Ascending aorta (tissue), 2 donors: ENCODE measurements at regions not wholly inside any gene's neighbourhood (a gene's known extent, or its start where the extent isn't known, plus 50 kb on each side); places are given as distances from the start of the nearest gene placed in this dataset.

ENCODE experiments used
- DNase-seq, 2 donors: peaks; one replicate each; pipeline ENCODE4 v3.0.0-alpha.2; 2019; ENCODE audit warnings: low spot score in 2 of 2
- H3K27ac ChIP-seq, 2 donors: fragments of 200-600 bp; sonication (generic); one replicate each; pipeline ENCODE4 v1.5.1; 2016 to 2017; ENCODE audit warnings: mild to moderate bottlenecking in 1 of 2
- H3K27me3 ChIP-seq: fragments of 200-600 bp; sonication (generic); one replicate; pipeline ENCODE4 v1.5.1; 2017
- H3K36me3 ChIP-seq, 2 donors: fragments of 200-600 bp; sonication (generic); one replicate each; pipeline ENCODE4 v1.5.1; 2016
- H3K4me1 ChIP-seq, 2 donors: fragments of 200-600 bp; sonication (generic); one replicate each; pipeline ENCODE4 v1.5.1; 2016 to 2017; ENCODE audit warnings: mild to moderate bottlenecking in 1 of 2
- H3K4me3 ChIP-seq, 2 donors: fragments of 200-600 bp; sonication (generic); one replicate each; pipeline ENCODE4 v1.5.1; 2016 to 2017; ENCODE audit warnings: mild to moderate bottlenecking in 1 of 2
- H3K9me3 ChIP-seq, 2 donors: fragments of 200-600 bp; sonication (generic); one replicate each; pipeline ENCODE4 v1.5.1; 2016
- intact Hi-C: fragments of 100-400 bp; cut with DNase I; formaldehyde crosslinking; loops from one replicate; pipeline ENCODE4 v1.15.1; 2023
- TF ChIP-seq, protein P1 (sequence below), 3 experiments: fragments of 200-600 bp in 2 of 3; fragments of 450-650 bp in 1 of 3; sonication (generic) in 2 of 3; IDR thresholded peaks; one replicate each; pipeline ENCODE4 v1.5.1; 2016 to 2019; ENCODE audit warnings: antibody characterized with exemption in 3 of 3, mild to moderate bottlenecking in 1 of 3, moderate library complexity in 1 of 3

GRCh38 chr13:106619688-106620555 is 52.0 kb upstream of the ARGLU1 start:
- DNase-seq: no peak
- no peaks in the 10 kb centered on the region for H3K9me3 ChIP-seq
- no peaks in the 10 kb centered on the region for H3K4me1 ChIP-seq
- no peak overlapping the region for H3K4me3 ChIP-seq
- intact Hi-C loops: loop anchor here (2.0 to 5.0 kb wide), 3 partner anchors 83 to 502 kb away; no protein-coding TSS in a partner anchor
- no peaks in the 10 kb centered on the region for H3K36me3 ChIP-seq
- TF ChIP-seq, protein P1, sequence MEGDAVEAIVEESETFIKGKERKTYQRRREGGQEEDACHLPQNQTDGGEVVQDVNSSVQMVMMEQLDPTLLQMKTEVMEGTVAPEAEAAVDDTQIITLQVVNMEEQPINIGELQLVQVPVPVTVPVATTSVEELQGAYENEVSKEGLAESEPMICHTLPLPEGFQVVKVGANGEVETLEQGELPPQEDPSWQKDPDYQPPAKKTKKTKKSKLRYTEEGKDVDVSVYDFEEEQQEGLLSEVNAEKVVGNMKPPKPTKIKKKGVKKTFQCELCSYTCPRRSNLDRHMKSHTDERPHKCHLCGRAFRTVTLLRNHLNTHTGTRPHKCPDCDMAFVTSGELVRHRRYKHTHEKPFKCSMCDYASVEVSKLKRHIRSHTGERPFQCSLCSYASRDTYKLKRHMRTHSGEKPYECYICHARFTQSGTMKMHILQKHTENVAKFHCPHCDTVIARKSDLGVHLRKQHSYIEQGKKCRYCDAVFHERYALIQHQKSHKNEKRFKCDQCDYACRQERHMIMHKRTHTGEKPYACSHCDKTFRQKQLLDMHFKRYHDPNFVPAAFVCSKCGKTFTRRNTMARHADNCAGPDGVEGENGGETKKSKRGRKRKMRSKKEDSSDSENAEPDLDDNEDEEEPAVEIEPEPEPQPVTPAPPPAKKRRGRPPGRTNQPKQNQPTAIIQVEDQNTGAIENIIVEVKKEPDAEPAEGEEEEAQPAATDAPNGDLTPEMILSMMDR (IDR thresholded peaks at IDR 0.05): peak; percentile 47 to 76 (median 69)
- no peak overlapping the region for H3K27ac ChIP-seq
- no peaks in the 10 kb centered on the region for H3K27me3 ChIP-seq
